ENCODE measurements at regions not wholly inside any gene's neighbourhood (a gene's known extent, or its start where the extent isn't known, plus 50 kb on each side); places are given as distances from the start of the nearest gene placed in this dataset.
"Not testable (repeated sequence)": the region's sequence is repeated elsewhere in the genome, so short reads cannot be mapped to it uniquely, and the experiment has no call there.

GRCh38 chr15:62306851-62307504 lies 141.9 kb upstream of the C2CD4B start:
- DNase-seq (ENCODE audit: insufficient read length, low spot score) (peak; percentile 23), FAIRE-seq (peak; percentile 52)
- TF ChIP-seq PAX5 (IDR thresholded peaks at IDR 0.05; ENCODE audit: insufficient read depth, low read length, severe bottlenecking) (no peak), TAF1 (IDR thresholded peaks at IDR 0.05; ENCODE audit: low read depth, low read length) (no peak), POLR2A (IDR thresholded peaks at IDR 0.05; ENCODE audit: low read depth, low read length) (no peak), SPI1 (IDR thresholded peaks at IDR 0.05; ENCODE audit: low read depth, low read length) (no peak), POLR2AphosphoS5 (IDR thresholded peaks at IDR 0.05; ENCODE audit: low read depth, low read length) (no peak), POU2F2 (IDR thresholded peaks at IDR 0.05; ENCODE audit: low read depth, low read length) (no peak)

DNA sequence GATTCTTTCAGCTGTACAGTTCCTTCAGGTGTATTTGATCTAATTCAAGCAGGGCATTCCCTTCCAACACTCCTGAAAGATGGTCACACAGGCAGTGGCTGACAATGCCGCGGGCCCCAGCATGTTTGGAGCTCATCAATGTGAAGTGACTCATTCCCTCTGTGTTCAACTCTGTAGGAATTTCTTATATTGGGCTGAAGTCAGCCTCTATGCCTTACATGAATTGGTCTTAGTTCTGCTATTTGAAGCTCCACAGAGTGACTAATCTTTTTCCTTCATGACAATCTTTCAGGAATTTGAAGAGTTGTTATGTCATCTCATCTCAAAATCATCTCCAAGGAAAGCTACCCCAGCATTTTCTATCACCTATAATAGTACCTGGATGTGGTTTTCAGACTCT lies 142.5 kb upstream of the C2CD4B start:
- FAIRE-seq, result no peak
- TF ChIP-seq TAF1 (IDR thresholded peaks at IDR 0.05; ENCODE audit: low read depth, low read length), result no peak
- TF ChIP-seq POU2F2 (IDR thresholded peaks at IDR 0.05; ENCODE audit: low read depth, low read length), result no peak
- no peak for TF ChIP-seq POLR2A (IDR thresholded peaks at IDR 0.05; ENCODE audit: low read depth, low read length)
- no peak for TF ChIP-seq PAX5 (IDR thresholded peaks at IDR 0.05; ENCODE audit: insufficient read depth, low read length, severe bottlenecking)
- TF ChIP-seq SPI1 (IDR thresholded peaks at IDR 0.05; ENCODE audit: low read depth, low read length), result no peak
- TF ChIP-seq POLR2AphosphoS5 (IDR thresholded peaks at IDR 0.05; ENCODE audit: low read depth, low read length), result no peak
- DNase-seq (ENCODE audit: insufficient read length, low spot score), result no peak

DNA sequence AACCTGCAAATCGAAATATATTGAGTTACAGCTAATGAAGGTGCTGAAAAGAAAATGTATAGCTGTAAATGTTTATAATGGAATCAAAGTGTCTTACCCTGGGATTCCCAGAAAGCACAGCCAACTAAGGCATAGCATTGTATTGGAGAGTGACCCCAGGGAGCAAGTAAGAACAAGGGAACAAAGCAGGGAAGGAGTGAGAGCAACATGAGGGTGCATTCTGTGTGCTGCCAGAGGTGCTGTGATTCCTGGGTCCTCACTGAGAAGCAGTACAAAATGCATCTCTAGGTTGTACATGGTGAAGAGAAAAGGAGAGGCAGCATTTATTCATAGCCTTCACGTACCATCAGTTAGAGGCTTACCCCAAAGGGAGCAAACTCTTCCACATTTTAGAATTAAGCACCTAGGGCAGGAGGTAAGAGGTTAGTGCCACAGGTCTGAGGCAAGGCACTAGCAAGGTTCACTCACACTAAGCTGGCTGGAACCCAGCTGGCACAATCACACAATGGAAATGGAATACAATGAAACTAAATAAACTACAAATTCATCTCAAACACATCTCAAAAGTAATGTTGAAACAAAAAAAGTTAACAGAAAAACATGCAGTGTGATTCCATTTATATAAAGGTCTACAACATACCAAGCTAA lies 151.5 kb upstream of the C2CD4B start:
- FAIRE-seq, result no peak

GRCh38 chr15:62320259-62320658 lies 155.2 kb upstream of the C2CD4B start:
- DNase-seq (ENCODE audit: insufficient read length, low spot score) (no peak), FAIRE-seq (no peak)
- TF ChIP-seq POU2F2 (IDR thresholded peaks at IDR 0.05; ENCODE audit: low read depth, low read length) (no peak), POLR2AphosphoS5 (IDR thresholded peaks at IDR 0.05; ENCODE audit: low read depth, low read length) (no peak), PAX5 (IDR thresholded peaks at IDR 0.05; ENCODE audit: insufficient read depth, low read length, severe bottlenecking) (no peak), POLR2A (IDR thresholded peaks at IDR 0.05; ENCODE audit: low read depth, low read length) (no peak), SPI1 (IDR thresholded peaks at IDR 0.05; ENCODE audit: low read depth, low read length) (no peak), TAF1 (IDR thresholded peaks at IDR 0.05; ENCODE audit: low read depth, low read length) (no peak)

More for the DNA sequence above, 151.5 kb upstream of the C2CD4B start:
- no peak for DNase-seq (ENCODE audit: insufficient read length, low spot score)
- no peak for TF ChIP-seq POLR2AphosphoS5 (IDR thresholded peaks at IDR 0.05; ENCODE audit: low read depth, low read length)
- TF ChIP-seq SPI1 (IDR thresholded peaks at IDR 0.05; ENCODE audit: low read depth, low read length), result no peak
- no peak for TF ChIP-seq POU2F2 (IDR thresholded peaks at IDR 0.05; ENCODE audit: low read depth, low read length)
- TF ChIP-seq TAF1 (IDR thresholded peaks at IDR 0.05; ENCODE audit: low read depth, low read length), result no peak
- TF ChIP-seq POLR2A (IDR thresholded peaks at IDR 0.05; ENCODE audit: low read depth, low read length), result no peak
- TF ChIP-seq PAX5 (IDR thresholded peaks at IDR 0.05; ENCODE audit: insufficient read depth, low read length, severe bottlenecking), result no peak

DNA sequence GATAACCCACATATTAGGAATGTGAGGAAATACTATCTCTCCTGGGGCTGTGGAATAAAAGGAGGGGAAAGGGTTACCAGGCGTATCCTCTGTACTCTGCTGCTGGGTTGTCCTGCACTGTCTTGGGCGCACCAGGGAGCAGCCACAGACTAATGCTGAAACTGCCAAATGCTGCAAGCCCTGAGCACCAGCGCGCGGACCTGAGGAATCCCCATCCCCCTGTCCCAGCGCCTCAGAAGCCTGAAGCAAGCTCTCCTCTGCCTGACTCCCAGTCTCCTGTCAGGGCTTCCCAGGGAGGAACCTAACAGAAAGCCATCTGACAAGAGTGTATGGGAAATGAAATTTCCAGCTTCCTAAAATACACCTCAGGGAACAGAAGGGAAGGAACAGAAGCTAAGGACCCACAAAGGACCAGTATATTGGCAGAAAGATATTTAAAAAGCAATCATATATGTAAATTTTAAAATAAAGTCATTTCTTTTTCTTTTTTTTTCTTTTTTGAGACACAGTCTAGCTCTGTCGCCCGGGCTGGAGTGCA lies 158.3 kb upstream of the C2CD4B start:
- TF ChIP-seq TAF1 (IDR thresholded peaks at IDR 0.05; ENCODE audit: low read depth, low read length) (no peak), SPI1 (IDR thresholded peaks at IDR 0.05; ENCODE audit: low read depth, low read length) (no peak), POLR2AphosphoS5 (IDR thresholded peaks at IDR 0.05; ENCODE audit: low read depth, low read length) (no peak), PAX5 (IDR thresholded peaks at IDR 0.05; ENCODE audit: insufficient read depth, low read length, severe bottlenecking) (no peak), POLR2A (IDR thresholded peaks at IDR 0.05; ENCODE audit: low read depth, low read length) (no peak), POU2F2 (IDR thresholded peaks at IDR 0.05; ENCODE audit: low read depth, low read length) (no peak)
- FAIRE-seq, result no peak
- no peak for DNase-seq (ENCODE audit: insufficient read length, low spot score)

- FAIRE-seq (no peak), DNase-seq (ENCODE audit: insufficient read length, low spot score) (no peak)
- no peak for TF ChIP-seq POLR2A (IDR thresholded peaks at IDR 0.05; ENCODE audit: low read depth, low read length)
- no peak for TF ChIP-seq TAF1 (IDR thresholded peaks at IDR 0.05; ENCODE audit: low read depth, low read length)
- TF ChIP-seq SPI1 (IDR thresholded peaks at IDR 0.05; ENCODE audit: low read depth, low read length), result no peak
- TF ChIP-seq POU2F2 (IDR thresholded peaks at IDR 0.05; ENCODE audit: low read depth, low read length), result no peak
- no peak for TF ChIP-seq PAX5 (IDR thresholded peaks at IDR 0.05; ENCODE audit: insufficient read depth, low read length, severe bottlenecking)
- TF ChIP-seq POLR2AphosphoS5 (IDR thresholded peaks at IDR 0.05; ENCODE audit: low read depth, low read length), result no peak
Measured at GRCh38 chr15:62324382-62324781, 159.3 kb upstream of the C2CD4B start.

GRCh38 chr15:62325597-62325996 lies 160.5 kb upstream of the C2CD4B start:
- FAIRE-seq (no peak), DNase-seq (ENCODE audit: insufficient read length, low spot score) (no peak)
- TF ChIP-seq POLR2AphosphoS5 (IDR thresholded peaks at IDR 0.05; ENCODE audit: low read depth, low read length), result no peak

- FAIRE-seq (no peak), DNase-seq (ENCODE audit: insufficient read length, low spot score) (no peak)
- no peak for TF ChIP-seq POU2F2 (IDR thresholded peaks at IDR 0.05; ENCODE audit: low read depth, low read length)
Measured at GRCh38 chr15:62326460-62327011, 161.5 kb upstream of the C2CD4B start.

- FAIRE-seq, result no peak
- no peak for TF ChIP-seq PAX5 (IDR thresholded peaks at IDR 0.05; ENCODE audit: insufficient read depth, low read length, severe bottlenecking)
- TF ChIP-seq POLR2A (IDR thresholded peaks at IDR 0.05; ENCODE audit: low read depth, low read length), result no peak
- TF ChIP-seq POU2F2 (IDR thresholded peaks at IDR 0.05; ENCODE audit: low read depth, low read length), result no peak
- no peak for TF ChIP-seq POLR2AphosphoS5 (IDR thresholded peaks at IDR 0.05; ENCODE audit: low read depth, low read length)
- no peak for TF ChIP-seq TAF1 (IDR thresholded peaks at IDR 0.05; ENCODE audit: low read depth, low read length)
- TF ChIP-seq SPI1 (IDR thresholded peaks at IDR 0.05; ENCODE audit: low read depth, low read length), result no peak
Measured at GRCh38 chr15:62327406-62327805, 162.3 kb upstream of the C2CD4B start.

GRCh38 chr15:62332472-62332871 lies 167.4 kb upstream of the C2CD4B start:
- not testable (repeated sequence) for FAIRE-seq; DNase-seq (ENCODE audit: insufficient read length, low spot score)

More at GRCh38 chr15:62327406-62327805, 162.3 kb upstream of the C2CD4B start:
- DNase-seq (ENCODE audit: insufficient read length, low spot score), result no peak
